CD4-positive, alpha-beta T cell treated with Interleukin-21 for 1 hour (primary cell): ENCODE measurements at regions not wholly inside any gene's neighbourhood (a gene's known extent, or its start where the extent isn't known, plus 50 kb on each side); places are given as distances from the start of the nearest gene placed in this dataset.
"Not testable (repeated sequence)": the region's sequence is repeated elsewhere in the genome, so short reads cannot be mapped to it uniquely, and the experiment has no call there.

Source experiments
- DNase-seq: peaks from one replicate; pipeline ENCODE4 v3.0.0-alpha.2; 2020

GRCh38 chr1:119191325-119191724, 50.9 kb upstream of the WARS2 start:
- DNase-seq: no peak

- no peak for DNase-seq
These were observed 63.9 kb upstream of the WARS2 start for GRCh38 chr1:119204197-119204960.

- DNase-seq: no peak
These were observed 64.5 kb upstream of the WARS2 start for GRCh38 chr1:119204961-119205357.

- DNase-seq: no peak
These were observed 68.6 kb upstream of the WARS2 start for GRCh38 chr1:119209061-119209460.

GRCh38 chr1:119209596-119210295, 69.3 kb upstream of the WARS2 start:
- no peak for DNase-seq

- no peak for DNase-seq
These were observed 69.8 kb upstream of the WARS2 start for GRCh38 chr1:119210296-119210649.

GRCh38 chr1:119213213-119213612, 72.8 kb upstream of the WARS2 start:
- DNase-seq: not testable (repeated sequence)

- not testable (repeated sequence) for DNase-seq
These were observed 74.5 kb upstream of the WARS2 start for GRCh38 chr1:119214961-119215360.

GRCh38 chr1:119217309-119217828, 76.9 kb upstream of the WARS2 start:
- DNase-seq: no peak

- DNase-seq: no peak
These were observed 79.3 kb upstream of the WARS2 start for GRCh38 chr1:119219711-119220110.

- no peak for DNase-seq
These were observed 80.5 kb upstream of the WARS2 start for GRCh38 chr1:119220991-119221390.

- DNase-seq: no peak
These were observed 81.8 kb upstream of the WARS2 start for GRCh38 chr1:119222271-119222670.

- DNase-seq: no peak
These were observed 84.8 kb upstream of the WARS2 start for GRCh38 chr1:119225265-119225664.

- no peak for DNase-seq
These were observed 85.4 kb upstream of the WARS2 start for GRCh38 chr1:119225831-119226230.

- DNase-seq: no peak
These were observed 85.9 kb upstream of the WARS2 start for GRCh38 chr1:119226321-119226720.

- no peak for DNase-seq
These were observed 86.5 kb upstream of the WARS2 start for GRCh38 chr1:119226913-119227312.

GRCh38 chr1:119227456-119227855, 87.0 kb upstream of the WARS2 start:
- no peak for DNase-seq

GRCh38 chr1:119228335-119229080, 88.1 kb upstream of the WARS2 start:
- no peak for DNase-seq

- no peak for DNase-seq
These were observed 94.7 kb upstream of the WARS2 start for GRCh38 chr1:119235120-119235519.

- no peak for DNase-seq
These were observed 105.4 kb upstream of the WARS2 start for GRCh38 chr1:119245881-119246280.

GRCh38 chr1:119249283-119249682, 108.8 kb upstream of the WARS2 start:
- DNase-seq: no peak

- no peak for DNase-seq
These were observed 109.8 kb upstream of the WARS2 start for GRCh38 chr1:119250299-119250698.

GRCh38 chr1:119251751-119252150, 111.3 kb upstream of the WARS2 start:
- DNase-seq: no peak

GRCh38 chr1:119253366-119253765, 112.9 kb upstream of the WARS2 start:
- no peak for DNase-seq
